Ectodermal cell (in vitro differentiated cells): ENCODE measurements at regions not wholly inside any gene's neighbourhood (a gene's known extent, or its start where the extent isn't known, plus 50 kb on each side); places are given as distances from the start of the nearest gene placed in this dataset.

Source experiments
- H3K27ac ChIP-seq: 2 replicates; pipeline ENCODE4 v1.7.0; 2013; ENCODE audit warnings: mild to moderate bottlenecking, low read depth, low read length; ENCODE audit not compliant: insufficient read depth, poor library complexity, severe bottlenecking
- H3K27me3 ChIP-seq: 2 replicates; pipeline ENCODE4 v1.7.0; 2013; ENCODE audit warnings: mild to moderate bottlenecking, low read length; ENCODE audit not compliant: insufficient read depth, control insufficient read depth, poor library complexity, severe bottlenecking
- H3K36me3 ChIP-seq: one replicate; pipeline ENCODE4 v1.7.0; 2013; ENCODE audit warnings: low read length; ENCODE audit not compliant: control insufficient read depth, insufficient read depth
- H3K4me1 ChIP-seq: one replicate; pipeline ENCODE4 v1.7.0; 2013; ENCODE audit warnings: low read length; ENCODE audit not compliant: control insufficient read depth, insufficient read depth
- H3K4me3 ChIP-seq: 2 replicates; pipeline ENCODE4 v1.7.0; 2013; ENCODE audit warnings: low read depth, low read length, control low read depth; ENCODE audit not compliant: insufficient read depth
- H3K9me3 ChIP-seq: 2 replicates; pipeline ENCODE4 v1.7.0; 2013; ENCODE audit warnings: mild to moderate bottlenecking, low read length, moderate library complexity; ENCODE audit not compliant: control insufficient read depth
- WGBS, 2 experiments: methylation state at CpG; one replicate each; pipeline ENCODE4 v1.1.7; 2013; ENCODE audit warnings: missing lambda C conversion rate in 2 of 2; 5-methylcytosine and 5-hydroxymethylcytosine counted together

GRCh38 chr14:22418631-22419030 lies 170.4 kb downstream of the DAD1 start:
- Histone ChIP-seq H3K4me3 (no peak overlapping the region), H3K36me3 (no peaks in the 10 kb centered on the region), H3K27me3 (no peaks in the 10 kb centered on the region), H3K4me1 (peaks cover 13% of the 10 kb centered on the region), H3K9me3 (no peaks in the 10 kb centered on the region), H3K27ac (no peak overlapping the region)
- 84 to 87% methylated on average over 5 of the region's 5 CpGs for WGBS, 2 experiments

GRCh38 chr14:22417914-22418313 lies 171.1 kb downstream of the DAD1 start:
- no peaks in the 10 kb centered on the region for H3K27me3 ChIP-seq

GRCh38 chr14:22416193-22416592 lies 172.8 kb downstream of the DAD1 start:
- H3K36me3 ChIP-seq = no peaks in the 10 kb centered on the region
- no peaks in the 10 kb centered on the region for H3K27me3 ChIP-seq
- WGBS, 2 experiments = 84 to 100% methylated on average over 2 of the region's 2 CpGs
- peaks cover 24% of the 10 kb centered on the region for H3K4me1 ChIP-seq
- no peak overlapping the region for H3K27ac ChIP-seq
- no peaks in the 10 kb centered on the region for H3K9me3 ChIP-seq
- H3K4me3 ChIP-seq = no peak overlapping the region

More at GRCh38 chr14:22417914-22418313, 171.1 kb downstream of the DAD1 start:
- no peaks in the 10 kb centered on the region for H3K9me3 ChIP-seq
- no peak overlapping the region for H3K27ac ChIP-seq
- H3K36me3 ChIP-seq = no peaks in the 10 kb centered on the region
- H3K4me3 ChIP-seq = no peak overlapping the region
- WGBS, 2 experiments = 86 to 92% methylated on average over 5 of the region's 5 CpGs
- peaks cover 18% of the 10 kb centered on the region for H3K4me1 ChIP-seq

GRCh38 chr14:22415605-22415959 lies 173.4 kb downstream of the DAD1 start:
- no peaks in the 10 kb centered on the region for H3K27me3 ChIP-seq
- no peaks in the 10 kb centered on the region for H3K9me3 ChIP-seq
- H3K4me1 ChIP-seq = peaks cover 24% of the 10 kb centered on the region
- WGBS, 2 experiments = 100% methylated on average over 1 of the region's 1 CpG
- H3K36me3 ChIP-seq = no peaks in the 10 kb centered on the region
- no peak overlapping the region for H3K27ac ChIP-seq
- H3K4me3 ChIP-seq = no peak overlapping the region

- Histone ChIP-seq H3K36me3 (no peaks in the 10 kb centered on the region), H3K27ac (no peak overlapping the region), H3K4me1 (peaks cover 24% of the 10 kb centered on the region), H3K27me3 (no peaks in the 10 kb centered on the region), H3K9me3 (no peaks in the 10 kb centered on the region), H3K4me3 (no peak overlapping the region)
- WGBS, 2 experiments = 83 to 88% methylated on average over 3 of the region's 4 CpGs
Observed at GRCh38 chr14:22414876-22415604, 174.0 kb downstream of the DAD1 start.

GRCh38 chr14:22412926-22413411 lies 176.1 kb downstream of the DAD1 start:
- no peaks in the 10 kb centered on the region for H3K36me3 ChIP-seq
- 44 to 48% methylated on average over 5 of the region's 5 CpGs for WGBS, 2 experiments
- H3K4me3 ChIP-seq = no peak overlapping the region
- H3K9me3 ChIP-seq = no peaks in the 10 kb centered on the region
- H3K4me1 ChIP-seq = peaks cover 24% of the 10 kb centered on the region
- no peak overlapping the region for H3K27ac ChIP-seq
- H3K27me3 ChIP-seq = no peaks in the 10 kb centered on the region

GRCh38 chr14:22411398-22412055 lies 177.5 kb downstream of the DAD1 start:
- no peaks in the 10 kb centered on the region for H3K27me3 ChIP-seq
- H3K27ac ChIP-seq = no peak overlapping the region
- H3K9me3 ChIP-seq = no peaks in the 10 kb centered on the region
- H3K4me1 ChIP-seq = peaks cover 24% of the 10 kb centered on the region
- 89 to 98% methylated on average over 5 of the region's 5 CpGs for WGBS, 2 experiments
- H3K4me3 ChIP-seq = no peak overlapping the region
- no peaks in the 10 kb centered on the region for H3K36me3 ChIP-seq

GRCh38 chr14:22410497-22410896 lies 178.5 kb downstream of the DAD1 start:
- no peak overlapping the region for H3K4me3 ChIP-seq
- no peaks in the 10 kb centered on the region for H3K27me3 ChIP-seq

GRCh38 chr14:22409006-22409405 lies 180.0 kb downstream of the DAD1 start:
- H3K4me1 ChIP-seq = peaks cover 11% of the 10 kb centered on the region
- no peaks in the 10 kb centered on the region for H3K9me3 ChIP-seq
- no peaks in the 10 kb centered on the region for H3K27me3 ChIP-seq
- 99 to 100% methylated on average over 3 of the region's 3 CpGs for WGBS, 2 experiments
- H3K4me3 ChIP-seq = no peak overlapping the region
- no peaks in the 10 kb centered on the region for H3K36me3 ChIP-seq
- H3K27ac ChIP-seq = no peak overlapping the region

More at GRCh38 chr14:22410497-22410896, 178.5 kb downstream of the DAD1 start:
- peaks cover 24% of the 10 kb centered on the region for H3K4me1 ChIP-seq
- H3K36me3 ChIP-seq = no peaks in the 10 kb centered on the region
- no peaks in the 10 kb centered on the region for H3K9me3 ChIP-seq
- H3K27ac ChIP-seq = no peak overlapping the region

GRCh38 chr14:22408547-22408946 lies 180.5 kb downstream of the DAD1 start:
- 89 to 91% methylated on average over 2 of the region's 2 CpGs for WGBS, 2 experiments
- no peaks in the 10 kb centered on the region for H3K9me3 ChIP-seq
- H3K4me1 ChIP-seq = peaks cover 11% of the 10 kb centered on the region
- H3K27ac ChIP-seq = no peak overlapping the region
- H3K4me3 ChIP-seq = no peak overlapping the region
- H3K36me3 ChIP-seq = no peaks in the 10 kb centered on the region
- no peaks in the 10 kb centered on the region for H3K27me3 ChIP-seq
